ENCODE measurements at regions not wholly inside any gene's neighbourhood (a gene's known extent, or its start where the extent isn't known, plus 50 kb on each side); places are given as distances from the start of the nearest gene placed in this dataset.

DNA sequence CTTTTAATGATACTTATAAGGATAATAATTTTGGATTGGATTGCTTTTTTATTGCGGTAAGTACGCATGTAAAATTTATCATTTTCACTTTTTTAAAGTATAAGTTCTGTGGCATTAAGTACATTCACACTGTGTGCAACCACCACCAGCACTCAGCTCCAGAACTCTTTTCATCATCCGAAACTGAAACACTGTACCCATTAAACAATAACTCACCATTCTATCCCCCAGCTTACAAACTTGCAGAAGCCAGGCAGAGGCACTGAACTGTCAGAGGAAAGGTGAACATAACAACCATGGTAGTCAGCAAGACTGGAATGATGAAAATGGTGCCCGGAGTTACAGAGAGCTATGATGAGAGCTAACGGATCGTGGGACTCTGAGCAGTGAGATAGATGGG is 465.9 kb downstream of the ADCYAP1 start:
- H4K20me1 ChIP-seq (ENCODE audit: insufficient read depth) = no peaks in the 10 kb centered on the region
- H3K79me2 ChIP-seq (ENCODE audit: insufficient read depth, low read length) = 0 out of 2 replicates have a peak, but pooled peaks cover 3% of the 10 kb centered on the region
- ATAC-seq = no peak
- H2AFZ ChIP-seq (ENCODE audit: low read depth, low read length, poor library complexity, severe bottlenecking) = no peak overlapping the region
- no peaks in the 10 kb centered on the region for H3K36me3 ChIP-seq (ENCODE audit: control insufficient read depth in 1 of 2, insufficient read depth in 2 of 2, low read length in 2 of 2)
- POLR2A ChIA-PET = interaction anchor here (0.7 kb wide), 1 partner anchor 1013 kb away, joined by 3 read pairs; no protein-coding TSS in a partner anchor
- TF ChIP-seq POLR2AphosphoS5 (IDR thresholded peaks at IDR 0.05; ENCODE audit: low read depth, low read length) (no peak), FOSL1 (IDR thresholded peaks at IDR 0.05; ENCODE audit: low read depth) (no peak), MAX (IDR thresholded peaks at IDR 0.05) (no peak), EGR1 (IDR thresholded peaks at IDR 0.05; ENCODE audit: low read depth) (no peak), TCF7L2 (IDR thresholded peaks at IDR 0.05; ENCODE audit: borderline replicate concordance, extremely low read depth, insufficient read depth, insufficient read length) (no peak), JUND (IDR thresholded peaks at IDR 0.05) (no peak), ELF1 (IDR thresholded peaks at IDR 0.05; ENCODE audit: borderline replicate concordance, low read depth) (no peak), SRF (IDR thresholded peaks at IDR 0.05; ENCODE audit: low read depth) (no peak)
- TF ChIP-seq, protein P1, sequence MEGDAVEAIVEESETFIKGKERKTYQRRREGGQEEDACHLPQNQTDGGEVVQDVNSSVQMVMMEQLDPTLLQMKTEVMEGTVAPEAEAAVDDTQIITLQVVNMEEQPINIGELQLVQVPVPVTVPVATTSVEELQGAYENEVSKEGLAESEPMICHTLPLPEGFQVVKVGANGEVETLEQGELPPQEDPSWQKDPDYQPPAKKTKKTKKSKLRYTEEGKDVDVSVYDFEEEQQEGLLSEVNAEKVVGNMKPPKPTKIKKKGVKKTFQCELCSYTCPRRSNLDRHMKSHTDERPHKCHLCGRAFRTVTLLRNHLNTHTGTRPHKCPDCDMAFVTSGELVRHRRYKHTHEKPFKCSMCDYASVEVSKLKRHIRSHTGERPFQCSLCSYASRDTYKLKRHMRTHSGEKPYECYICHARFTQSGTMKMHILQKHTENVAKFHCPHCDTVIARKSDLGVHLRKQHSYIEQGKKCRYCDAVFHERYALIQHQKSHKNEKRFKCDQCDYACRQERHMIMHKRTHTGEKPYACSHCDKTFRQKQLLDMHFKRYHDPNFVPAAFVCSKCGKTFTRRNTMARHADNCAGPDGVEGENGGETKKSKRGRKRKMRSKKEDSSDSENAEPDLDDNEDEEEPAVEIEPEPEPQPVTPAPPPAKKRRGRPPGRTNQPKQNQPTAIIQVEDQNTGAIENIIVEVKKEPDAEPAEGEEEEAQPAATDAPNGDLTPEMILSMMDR (IDR thresholded peaks at IDR 0.05 in 2 of 3, conservative IDR thresholded peaks at IDR 0.05 in 1 of 3; ENCODE audit: borderline replicate concordance in 1 of 3, insufficient read depth in 1 of 3, low read depth in 2 of 3, low read length in 2 of 3) = no peak
- TF ChIP-seq, protein P2, sequence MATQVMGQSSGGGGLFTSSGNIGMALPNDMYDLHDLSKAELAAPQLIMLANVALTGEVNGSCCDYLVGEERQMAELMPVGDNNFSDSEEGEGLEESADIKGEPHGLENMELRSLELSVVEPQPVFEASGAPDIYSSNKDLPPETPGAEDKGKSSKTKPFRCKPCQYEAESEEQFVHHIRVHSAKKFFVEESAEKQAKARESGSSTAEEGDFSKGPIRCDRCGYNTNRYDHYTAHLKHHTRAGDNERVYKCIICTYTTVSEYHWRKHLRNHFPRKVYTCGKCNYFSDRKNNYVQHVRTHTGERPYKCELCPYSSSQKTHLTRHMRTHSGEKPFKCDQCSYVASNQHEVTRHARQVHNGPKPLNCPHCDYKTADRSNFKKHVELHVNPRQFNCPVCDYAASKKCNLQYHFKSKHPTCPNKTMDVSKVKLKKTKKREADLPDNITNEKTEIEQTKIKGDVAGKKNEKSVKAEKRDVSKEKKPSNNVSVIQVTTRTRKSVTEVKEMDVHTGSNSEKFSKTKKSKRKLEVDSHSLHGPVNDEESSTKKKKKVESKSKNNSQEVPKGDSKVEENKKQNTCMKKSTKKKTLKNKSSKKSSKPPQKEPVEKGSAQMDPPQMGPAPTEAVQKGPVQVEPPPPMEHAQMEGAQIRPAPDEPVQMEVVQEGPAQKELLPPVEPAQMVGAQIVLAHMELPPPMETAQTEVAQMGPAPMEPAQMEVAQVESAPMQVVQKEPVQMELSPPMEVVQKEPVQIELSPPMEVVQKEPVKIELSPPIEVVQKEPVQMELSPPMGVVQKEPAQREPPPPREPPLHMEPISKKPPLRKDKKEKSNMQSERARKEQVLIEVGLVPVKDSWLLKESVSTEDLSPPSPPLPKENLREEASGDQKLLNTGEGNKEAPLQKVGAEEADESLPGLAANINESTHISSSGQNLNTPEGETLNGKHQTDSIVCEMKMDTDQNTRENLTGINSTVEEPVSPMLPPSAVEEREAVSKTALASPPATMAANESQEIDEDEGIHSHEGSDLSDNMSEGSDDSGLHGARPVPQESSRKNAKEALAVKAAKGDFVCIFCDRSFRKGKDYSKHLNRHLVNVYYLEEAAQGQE (IDR thresholded peaks at IDR 0.05; ENCODE audit: low read depth) = no peak
- no peaks in the 10 kb centered on the region for H3K9me2 ChIP-seq (ENCODE audit: insufficient read depth)
- no peak overlapping the region for H3K9ac ChIP-seq (ENCODE audit: low read length)
- RAD21 ChIA-PET (ENCODE audit: low non-redundant PET in 1 of 2, low total read pairs in 2 of 2, uncharacterized antibody in 2 of 2, unreplicated experiment in 2 of 2) = no interaction called here
- no peak overlapping the region for H3K27ac ChIP-seq (ENCODE audit: low read depth, low read length)
- H3K4me3 ChIP-seq (replicated peaks in 1 of 2; ENCODE audit: low read depth in 1 of 2, low read length in 2 of 2) = no peak overlapping the region
- no peak for DNase-seq (ENCODE audit: low read depth, low spot score)
- CTCF ChIA-PET = no interaction called here
- no peaks in the 10 kb centered on the region for H3K9me3 ChIP-seq (ENCODE audit: control insufficient read depth in 1 of 2, insufficient read depth in 1 of 2, low read depth in 1 of 2, low read length in 2 of 2)
- H3K4me1 ChIP-seq (ENCODE audit: control insufficient read depth in 1 of 2, insufficient read depth in 2 of 2, low read length in 2 of 2) = no peaks in the 10 kb centered on the region
- H3K4me2 ChIP-seq (ENCODE audit: low read length) = no peak overlapping the region
- H3K27me3 ChIP-seq (ENCODE audit: insufficient read depth, low read length) = no peaks in the 10 kb centered on the region
- intact Hi-C loops (cut with micrococcal nuclease) = no loop called here
- BruUV-seq (replicated peaks) = no TSS peak
